NCI-H2107 treated with DMSO at 0.1 percent for 48 hours (cell line): ENCODE measurements at regions not wholly inside any gene's neighbourhood (a gene's known extent, or its start where the extent isn't known, plus 50 kb on each side); places are given as distances from the start of the nearest gene placed in this dataset.
"Not testable (repeated sequence)": the region's sequence is repeated elsewhere in the genome, so short reads cannot be mapped to it uniquely, and the experiment has no call there.

ENCODE experiments used
- DNase-seq: peaks from one replicate; lab custom pipeline; 2025; ENCODE audit not compliant: unreplicated experiment; lab: John Stamatoyannopoulos, UW

DNA sequence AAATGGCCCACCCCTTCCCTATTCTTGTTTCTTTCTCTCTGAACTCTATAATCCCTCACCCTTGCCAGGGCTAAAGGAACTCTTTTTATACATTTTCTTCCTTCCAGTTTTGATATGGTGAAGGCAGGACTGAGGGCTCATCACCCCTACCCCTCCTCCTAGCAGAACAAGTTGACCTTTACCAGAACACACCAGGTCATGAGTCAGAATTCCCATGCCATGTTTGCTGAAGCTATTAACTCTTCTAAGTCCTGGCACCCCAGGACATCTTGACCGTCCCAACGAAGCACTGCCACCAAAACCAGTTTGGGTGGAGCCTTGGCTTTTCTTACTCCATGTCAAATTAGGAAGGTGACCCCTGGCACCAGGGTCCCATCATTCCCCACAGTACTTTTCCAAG lies 57.5 kb upstream of the DYNLT3 start:
- no peak for DNase-seq

DNA sequence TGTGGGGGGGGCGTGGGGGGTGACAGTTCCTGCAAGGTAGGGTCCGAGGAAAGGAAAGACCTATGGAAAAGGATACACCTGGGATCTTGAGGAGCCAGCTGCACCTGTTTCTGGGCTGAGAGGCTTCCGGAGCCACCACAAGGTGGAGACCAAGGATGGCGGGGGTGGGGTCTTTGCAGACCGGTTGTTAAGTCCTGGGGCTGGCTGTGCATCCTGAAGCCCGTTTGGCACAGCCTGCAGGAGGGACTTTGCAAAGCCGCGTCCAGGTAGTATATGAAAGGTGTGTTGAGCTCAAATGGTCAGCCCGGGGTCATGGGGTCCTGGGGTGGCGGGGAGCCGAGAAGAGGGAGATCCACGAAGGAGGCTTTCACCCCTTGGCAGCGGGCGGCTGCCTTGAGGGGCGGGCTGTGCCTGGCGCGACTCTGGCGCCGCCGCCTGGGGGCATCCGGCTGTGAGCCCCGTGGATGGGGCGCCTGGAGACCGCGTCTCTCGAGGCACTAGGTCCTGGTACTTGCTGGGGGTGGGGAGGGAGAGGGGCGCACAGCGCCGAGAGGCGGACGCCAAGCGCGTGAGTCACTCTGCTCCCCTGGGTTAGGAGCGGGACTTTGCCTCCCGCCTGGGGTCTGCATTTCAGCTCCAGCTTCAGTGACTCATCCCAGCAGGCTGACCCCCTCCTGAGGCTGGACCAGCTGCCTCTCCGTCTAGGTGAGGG lies 58.2 kb upstream of the DYNLT3 start:
- no peak for DNase-seq

DNA sequence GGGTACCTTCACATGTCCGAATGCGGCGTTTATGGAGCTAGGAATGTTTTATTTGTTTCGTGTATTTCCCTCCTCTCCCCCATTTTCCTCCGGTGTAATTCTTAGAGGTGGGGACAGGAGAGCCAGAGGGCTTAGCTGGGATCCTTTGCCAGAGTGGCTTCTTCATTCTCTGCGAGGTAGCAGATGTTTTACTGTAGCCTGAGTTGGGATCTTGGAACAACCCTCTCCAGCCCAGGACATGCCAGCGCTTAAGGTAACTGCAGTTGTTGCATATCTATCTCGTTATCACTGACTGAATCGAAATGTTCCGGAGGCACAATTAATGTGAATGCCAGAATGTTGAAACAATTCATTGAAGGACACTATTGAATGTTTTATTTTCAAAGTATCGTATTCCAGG lies 59.0 kb upstream of the DYNLT3 start:
- no peak for DNase-seq

DNA sequence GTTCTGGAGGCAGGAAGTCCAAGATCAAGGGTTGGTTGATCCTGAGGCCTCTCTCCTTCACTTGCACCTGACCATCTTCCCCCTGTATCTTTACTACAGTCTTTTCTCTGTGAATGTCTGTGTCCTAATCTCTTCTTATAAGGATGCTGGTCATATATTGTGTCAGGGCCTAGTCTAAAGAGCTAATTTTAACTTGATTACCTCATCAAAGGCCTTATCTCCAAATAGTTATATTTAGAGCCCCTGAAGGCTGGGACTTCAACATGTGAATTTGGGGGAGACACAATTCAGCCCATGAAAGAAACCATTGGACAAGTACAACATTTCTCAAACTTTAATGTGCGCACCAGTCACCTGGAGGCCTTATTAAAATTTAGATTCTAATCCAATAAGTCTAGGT lies 62.8 kb upstream of the DYNLT3 start:
- no peak for DNase-seq

DNA sequence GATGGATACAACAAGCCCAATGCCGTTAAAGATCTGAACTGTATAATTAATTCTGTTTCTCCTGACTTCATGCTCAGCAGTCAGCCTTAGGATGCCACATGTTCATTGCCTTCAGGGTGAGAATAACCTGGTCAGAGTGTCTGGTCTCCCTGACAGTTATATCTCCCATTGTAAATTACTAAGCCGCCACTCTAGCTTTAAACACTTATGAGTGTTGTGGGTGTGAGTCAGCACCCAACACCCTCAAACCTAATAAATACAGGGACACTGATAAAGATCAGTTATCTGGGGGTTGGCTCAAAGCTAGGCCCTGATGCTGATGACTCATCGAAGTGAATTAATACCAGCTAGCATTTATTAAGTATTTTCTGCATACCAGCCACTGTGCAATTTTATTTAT lies 64.9 kb upstream of the DYNLT3 start:
- no peak for DNase-seq

DNA sequence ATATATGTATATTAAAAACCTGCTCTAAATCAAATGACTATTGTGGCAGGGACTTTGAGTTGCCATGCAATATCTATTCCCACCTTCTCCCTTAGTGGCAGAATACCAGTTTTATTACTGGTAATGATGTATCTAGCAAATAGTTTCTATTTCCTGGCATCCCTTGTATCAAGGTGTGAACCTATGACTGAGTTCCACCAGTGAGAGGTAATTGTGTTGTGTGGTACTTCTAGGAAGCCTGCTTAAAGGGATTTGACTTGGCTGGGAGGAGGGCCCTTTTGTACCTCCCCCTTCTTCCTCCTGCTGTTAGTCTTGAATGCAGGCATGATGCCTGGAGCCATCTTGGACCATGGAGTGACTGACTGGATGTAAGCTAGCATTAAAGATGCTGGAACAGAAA lies 65.4 kb upstream of the DYNLT3 start:
- DNase-seq, result no peak

DNA sequence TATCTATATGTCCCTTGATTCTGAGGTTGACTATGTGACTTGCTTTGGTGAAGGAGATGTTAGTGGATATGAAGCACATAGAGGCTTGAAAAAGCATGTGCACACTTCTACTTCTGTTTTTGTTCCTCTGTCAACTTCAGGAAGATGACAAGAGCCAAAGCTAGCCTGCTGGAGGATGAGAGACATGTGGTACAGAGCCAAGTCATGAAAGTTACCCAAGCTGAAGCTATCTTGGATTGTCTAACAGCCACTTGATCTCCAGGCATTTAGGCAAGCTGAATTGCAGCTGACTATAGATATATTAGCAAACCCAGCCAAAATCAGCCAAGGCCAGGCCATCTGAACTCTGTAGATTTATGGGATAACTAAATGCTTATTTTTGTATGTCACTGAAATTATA lies 70.8 kb upstream of the DYNLT3 start:
- DNase-seq, result no peak

DNA sequence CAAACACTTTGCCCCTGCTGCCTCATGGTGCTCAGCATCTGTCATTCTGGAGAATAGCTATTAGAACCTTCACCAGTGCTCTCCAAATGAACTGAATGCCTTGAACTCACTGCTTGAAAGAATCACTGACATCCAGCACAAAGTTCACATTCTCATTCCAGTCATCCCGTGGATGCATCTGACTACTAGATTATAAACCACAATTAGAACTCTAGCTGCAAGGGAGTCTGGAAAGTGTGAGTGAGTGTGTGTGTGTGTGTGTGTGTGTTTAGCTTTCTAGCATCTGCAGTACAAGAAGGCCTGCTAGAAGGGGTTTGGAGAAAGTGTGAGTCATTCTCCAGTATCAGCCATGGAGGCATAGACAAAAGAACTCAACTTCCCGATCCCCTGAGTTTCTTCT lies 71.3 kb upstream of the DYNLT3 start:
- no peak for DNase-seq

DNA sequence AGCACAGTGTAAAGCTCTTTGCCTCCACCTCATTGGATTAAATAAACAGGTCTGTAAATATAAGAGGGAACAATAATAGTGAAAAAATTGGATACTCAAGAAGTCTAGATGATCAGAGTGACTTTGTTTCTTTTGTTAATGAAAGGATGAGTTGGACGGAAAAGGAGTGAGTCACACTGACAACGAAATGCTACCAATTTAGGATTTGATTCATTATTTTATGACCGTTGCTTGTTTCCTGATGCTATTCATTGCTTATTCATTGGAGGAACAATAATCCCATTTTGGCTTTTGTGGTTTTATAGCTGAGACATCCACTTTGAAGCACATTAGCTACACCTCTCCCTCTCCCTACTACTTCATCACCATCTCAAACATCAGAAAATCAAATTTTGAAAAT lies 74.4 kb upstream of the DYNLT3 start:
- no peak for DNase-seq

DNA sequence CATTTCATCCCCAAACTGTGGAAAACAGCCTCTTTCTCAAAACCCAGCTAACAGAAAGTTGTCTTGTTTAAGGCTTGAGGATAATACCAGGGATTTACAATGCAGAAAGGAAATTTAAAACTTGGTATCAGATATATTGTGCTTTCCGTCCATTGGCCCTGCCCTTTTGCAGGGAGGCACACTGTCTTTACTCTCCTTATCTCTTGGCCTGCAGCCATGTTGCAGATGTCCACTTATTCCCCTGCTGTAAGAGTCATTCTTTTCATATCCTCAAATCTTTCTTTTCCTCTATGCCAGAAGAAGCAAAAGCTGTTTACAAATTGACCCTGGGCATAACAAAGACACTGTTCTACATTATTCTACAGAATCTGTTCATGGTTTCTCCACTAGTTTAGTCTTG lies 75.6 kb upstream of the DYNLT3 start:
- no peak for DNase-seq

DNA sequence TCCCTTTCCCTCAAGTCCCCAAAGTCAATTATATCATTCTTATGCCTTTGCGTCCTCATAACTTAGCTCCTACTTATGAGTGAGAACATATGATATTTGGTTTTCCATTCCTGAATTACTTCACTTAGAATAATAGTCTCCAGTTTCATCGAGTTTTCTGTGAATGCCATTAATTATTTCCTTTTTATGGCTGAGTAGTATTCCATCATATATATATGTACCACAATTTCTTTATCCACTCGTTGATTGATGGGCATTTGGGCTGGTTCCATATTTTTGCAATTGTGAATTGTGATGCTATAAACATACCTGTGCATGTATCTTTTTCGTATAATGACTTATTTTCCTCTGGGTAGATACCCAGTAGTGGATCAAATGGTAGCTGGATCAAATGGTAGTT lies 78.4 kb upstream of the DYNLT3 start:
- not testable (repeated sequence) for DNase-seq

DNA sequence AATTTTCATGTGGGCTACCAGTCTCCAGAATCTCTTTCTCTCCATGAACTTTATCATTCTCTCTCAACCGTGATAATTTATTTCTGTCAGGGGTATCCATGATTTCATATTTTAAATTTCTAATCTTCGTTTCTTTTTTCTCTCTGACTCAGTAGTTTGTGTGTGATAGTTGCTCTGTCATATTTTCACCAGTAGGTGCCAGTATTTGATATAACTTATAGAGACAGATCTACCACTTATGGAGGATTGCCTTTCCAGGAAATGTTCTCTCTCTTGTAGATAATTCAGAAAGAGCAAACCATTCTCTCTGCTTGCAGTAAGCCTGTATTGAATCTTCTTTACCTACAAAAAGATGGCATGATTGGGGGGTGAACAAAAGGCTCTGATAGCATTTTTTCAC lies 79.3 kb upstream of the DYNLT3 start:
- DNase-seq, result peak; percentile 68

DNA sequence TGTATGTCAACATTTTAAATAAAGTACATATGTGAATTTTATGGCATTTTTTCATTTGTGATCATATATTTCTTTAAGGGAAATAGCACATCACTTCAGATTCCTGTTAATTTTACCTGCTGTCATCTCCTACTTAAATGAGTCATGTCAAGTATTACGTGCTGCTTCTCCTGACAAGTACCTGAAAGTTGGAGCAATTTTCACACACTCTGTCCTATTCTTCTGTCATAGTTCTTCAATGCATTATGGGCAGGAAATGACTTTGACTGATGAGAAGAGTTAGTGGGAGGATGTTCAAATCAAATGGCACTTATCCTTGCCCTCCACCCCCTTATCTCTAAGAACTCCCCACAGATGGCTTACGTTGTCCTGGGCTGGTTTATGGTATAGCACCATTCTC lies 64.2 kb upstream of the SYTL5 start:
- DNase-seq, result no peak

DNA sequence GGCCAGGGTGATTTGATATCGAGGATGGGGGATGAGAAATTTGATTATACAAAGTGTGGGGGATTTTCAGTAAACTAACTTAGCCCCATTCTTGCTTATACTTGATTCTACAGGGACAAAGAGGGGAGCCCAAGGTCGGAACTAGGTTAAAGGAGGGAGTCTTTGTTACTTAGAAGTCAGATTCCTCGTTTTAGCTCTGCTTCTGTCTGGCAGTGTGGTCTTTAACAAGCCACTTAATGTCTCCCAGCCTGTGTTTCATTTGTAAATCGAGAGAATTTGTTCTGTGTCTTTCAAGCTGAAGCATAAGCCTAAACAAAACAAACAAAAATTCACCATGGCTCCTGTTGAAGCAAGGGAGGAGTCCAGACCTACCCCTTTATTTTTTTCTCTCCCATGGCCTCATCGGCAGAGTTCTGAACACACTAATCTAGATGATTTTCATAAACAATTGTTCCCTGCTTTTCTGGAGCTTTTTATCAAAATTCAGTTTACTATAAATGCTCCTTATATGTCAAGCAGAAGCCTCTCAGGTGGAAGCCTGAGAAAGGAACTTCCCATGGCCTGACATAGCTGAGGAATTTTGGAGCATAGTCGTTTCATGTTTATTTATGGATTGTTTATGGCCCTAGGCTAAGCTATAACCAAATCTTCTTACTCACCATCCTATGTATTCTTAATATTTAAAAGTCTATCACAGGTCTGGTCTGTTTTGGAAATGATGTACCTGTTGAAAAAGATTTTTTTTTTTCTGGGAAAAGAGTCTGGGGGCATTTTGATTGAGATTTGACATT lies 62.6 kb upstream of the SYTL5 start:
- DNase-seq, result no peak

DNA sequence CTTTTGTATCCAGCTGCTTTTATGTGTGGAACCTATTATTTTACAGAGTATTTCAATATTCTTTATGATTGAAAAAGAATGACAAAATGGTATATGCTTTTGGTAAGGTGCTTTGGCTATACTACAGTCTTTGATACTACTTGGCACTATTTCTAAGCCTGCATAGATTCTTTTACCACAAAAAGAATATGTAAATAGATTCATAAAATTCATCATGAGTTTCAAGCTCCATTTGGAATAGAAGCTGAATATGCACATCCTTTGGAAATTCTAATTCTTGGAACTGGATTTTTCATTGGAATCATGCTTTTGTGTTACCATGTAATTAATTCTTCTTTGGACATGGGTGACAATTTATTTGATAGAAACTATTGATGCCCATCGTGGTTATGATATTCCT lies 60.2 kb upstream of the SYTL5 start:
- DNase-seq, result no peak

DNA sequence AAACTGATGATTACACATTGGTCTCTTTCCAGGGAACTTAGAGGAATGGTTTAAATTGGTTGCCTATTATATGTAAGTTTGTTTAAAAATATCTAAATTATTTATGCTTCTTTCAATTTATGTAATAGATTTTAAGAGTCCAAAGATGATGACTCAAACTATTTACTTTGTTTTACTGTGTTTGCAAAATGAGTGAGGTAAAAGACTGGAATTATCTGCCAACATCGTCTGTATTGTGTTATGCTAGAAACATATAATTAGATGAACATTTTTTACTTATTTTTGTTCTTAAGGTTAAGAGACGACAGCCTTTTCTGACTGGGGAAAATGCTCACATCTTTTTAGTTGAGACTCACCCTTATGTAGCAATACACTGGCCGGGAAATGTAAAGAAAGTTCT lies 51.1 kb upstream of the SYTL5 start:
- DNase-seq, result no peak

DNA sequence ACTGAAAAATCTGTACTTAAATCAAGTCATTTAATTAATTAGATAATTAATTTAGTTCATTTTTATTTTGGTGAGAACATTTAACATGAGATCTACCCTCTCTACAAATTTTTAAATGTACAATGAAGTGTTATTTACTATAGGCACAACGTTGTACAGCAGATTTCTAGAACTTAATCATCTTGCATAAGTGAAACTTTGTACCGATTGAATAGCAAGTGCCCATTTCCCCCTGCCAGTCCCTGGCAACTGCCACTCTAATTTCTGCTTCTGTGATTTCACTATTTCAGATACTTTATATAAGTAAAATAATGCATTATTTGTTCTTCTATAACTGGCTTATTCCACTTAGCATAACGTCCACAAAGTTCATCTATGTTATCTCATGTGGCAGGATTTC lies 50.1 kb upstream of the SYTL5 start:
- no peak for DNase-seq
